Hindlimb muscle (tissue), 1 donor: ENCODE measurements at regions not wholly inside any gene's neighbourhood (a gene's known extent, or its start where the extent isn't known, plus 50 kb on each side); places are given as distances from the start of the nearest gene placed in this dataset.

Experiments used
- DNase-seq: peaks from one replicate; pipeline ENCODE4 v3.0.0-alpha.2; 2013

DNA sequence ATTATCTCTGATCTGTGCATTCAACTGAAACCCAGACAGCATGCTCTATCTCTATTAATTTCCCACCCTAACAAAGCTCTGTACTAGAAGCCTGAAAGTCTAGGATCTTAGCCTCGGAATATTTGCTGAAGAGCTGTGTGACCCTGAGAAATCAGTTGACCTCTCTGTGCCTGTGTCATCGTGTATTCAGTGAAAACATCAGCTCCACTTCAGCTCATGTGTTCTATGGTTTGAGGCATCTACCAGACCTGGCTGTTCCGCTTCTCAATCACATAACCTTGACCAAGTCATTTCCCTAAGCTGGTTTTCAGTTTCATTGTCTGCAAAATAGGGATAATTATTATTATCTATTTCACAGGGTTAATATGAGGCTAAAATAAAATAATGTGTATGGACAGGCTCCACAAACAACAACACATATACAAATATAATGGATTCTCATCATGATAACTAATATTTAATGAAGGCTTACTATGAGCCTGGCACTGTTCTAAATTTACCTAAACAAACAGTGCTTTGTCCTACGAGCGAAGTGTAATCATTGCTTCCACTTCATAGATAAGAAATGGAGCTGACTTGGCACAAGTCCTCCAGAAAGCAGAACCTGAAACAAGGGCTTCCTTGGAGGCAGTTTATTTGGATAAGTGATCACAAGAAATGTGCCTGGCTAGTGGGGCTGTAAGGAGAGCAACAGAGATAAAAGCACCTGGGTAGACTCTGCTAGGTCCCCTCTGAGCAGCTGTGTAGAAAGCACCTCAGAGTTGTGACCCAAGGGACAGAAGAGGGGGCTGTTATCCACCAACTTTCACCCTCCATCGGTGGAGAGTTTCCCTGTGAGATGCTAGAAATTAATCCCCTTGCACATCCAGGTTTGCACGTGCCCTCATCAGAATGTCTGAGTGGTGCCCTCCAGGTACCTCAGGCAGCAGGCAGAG, 356.9 kb downstream of the RAB28 start:
- DNase-seq, result no peak

DNA sequence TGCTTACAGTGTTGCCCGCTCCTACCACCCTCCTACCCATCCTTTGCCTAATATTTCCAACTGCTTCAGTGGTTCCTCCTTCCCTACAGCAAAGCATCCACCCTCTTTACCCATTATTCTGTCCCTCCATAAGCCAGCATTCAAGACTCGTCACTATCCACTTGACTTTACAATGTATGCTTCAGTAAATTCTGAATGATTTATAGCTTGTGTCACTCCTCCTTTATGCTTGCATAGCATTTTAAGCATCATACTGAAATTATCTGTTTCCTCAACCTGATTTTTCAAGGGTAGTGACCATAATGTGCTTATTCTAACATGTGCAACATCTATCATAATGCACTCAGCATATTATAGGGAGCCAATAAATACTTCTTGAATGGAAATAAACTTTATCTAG, 365.5 kb downstream of the RAB28 start:
- DNase-seq, result no peak

DNA sequence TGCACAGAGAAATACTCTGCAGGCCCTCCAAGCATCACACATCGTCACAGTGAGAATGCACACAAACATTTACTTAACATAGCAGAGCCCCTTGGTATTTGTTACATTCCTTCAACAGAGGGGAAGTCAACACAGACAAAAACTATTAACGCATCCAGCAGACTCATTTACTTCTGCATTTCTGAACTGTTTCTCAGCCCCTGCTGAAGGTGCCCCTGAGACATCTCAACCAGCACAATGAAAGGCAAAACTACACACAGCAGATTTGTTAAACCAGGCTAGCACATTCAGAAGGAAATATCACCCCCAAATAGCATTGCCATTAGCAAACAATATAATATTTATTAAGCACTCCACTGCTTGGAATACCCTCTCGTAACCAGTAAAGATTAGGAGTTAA, 367.0 kb downstream of the RAB28 start:
- no peak for DNase-seq

DNA sequence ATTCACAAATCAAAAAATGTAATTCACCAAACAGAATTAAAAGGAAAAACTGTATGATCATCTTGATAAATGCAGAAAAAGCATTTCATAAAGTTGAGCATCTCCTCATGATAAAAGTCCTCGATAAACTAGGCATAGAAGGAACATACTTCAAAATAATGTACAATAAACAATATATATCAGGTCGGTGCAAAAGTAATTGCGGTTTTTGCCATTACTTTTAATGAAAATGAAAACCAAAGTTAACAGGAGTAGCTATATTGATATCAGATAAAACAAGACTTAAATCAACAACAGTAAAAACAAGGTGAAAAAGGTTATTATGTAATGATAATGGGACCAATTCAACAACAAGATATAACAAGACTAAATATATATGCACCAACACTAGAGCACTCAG, 372.1 kb downstream of the RAB28 start:
- DNase-seq, result no peak

DNA sequence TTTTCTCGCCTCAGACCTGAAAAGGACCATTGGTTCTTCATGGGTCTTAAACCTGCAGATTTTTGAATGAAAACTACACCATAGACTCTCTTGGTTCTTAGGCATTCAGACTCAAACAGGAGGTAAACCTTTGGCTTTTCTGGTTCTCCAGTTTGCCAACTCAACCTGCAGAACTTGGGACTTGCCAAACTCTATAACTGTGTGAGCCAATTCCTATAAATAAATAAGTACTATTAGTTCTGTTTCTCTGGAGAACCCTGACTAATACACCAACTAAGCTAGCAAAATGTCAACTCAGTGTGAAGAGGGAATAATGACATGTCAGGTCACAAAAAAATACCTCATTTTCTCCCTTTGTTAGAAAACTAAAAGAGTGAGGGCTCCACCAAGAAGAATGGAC, 374.6 kb downstream of the RAB28 start:
- no peak for DNase-seq

DNA sequence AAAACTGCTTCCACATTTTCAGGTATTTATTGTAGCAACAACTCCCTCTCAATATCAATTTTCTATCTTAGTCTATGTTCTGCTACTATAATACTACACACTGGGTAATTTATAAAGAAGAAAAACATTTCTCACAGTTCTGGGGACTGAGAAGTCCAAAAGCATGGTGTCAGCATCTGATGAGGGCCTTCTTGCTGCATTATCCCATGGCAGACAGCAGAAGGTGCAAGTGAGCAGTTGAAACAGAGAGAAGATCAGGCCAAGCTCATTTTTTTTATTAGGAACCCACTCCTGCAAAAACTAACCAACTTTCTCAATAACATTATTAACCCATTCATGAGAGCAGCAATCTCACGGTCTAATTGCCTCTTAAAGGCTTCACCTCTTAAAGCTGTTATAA, 376.0 kb downstream of the RAB28 start:
- DNase-seq, result no peak

DNA sequence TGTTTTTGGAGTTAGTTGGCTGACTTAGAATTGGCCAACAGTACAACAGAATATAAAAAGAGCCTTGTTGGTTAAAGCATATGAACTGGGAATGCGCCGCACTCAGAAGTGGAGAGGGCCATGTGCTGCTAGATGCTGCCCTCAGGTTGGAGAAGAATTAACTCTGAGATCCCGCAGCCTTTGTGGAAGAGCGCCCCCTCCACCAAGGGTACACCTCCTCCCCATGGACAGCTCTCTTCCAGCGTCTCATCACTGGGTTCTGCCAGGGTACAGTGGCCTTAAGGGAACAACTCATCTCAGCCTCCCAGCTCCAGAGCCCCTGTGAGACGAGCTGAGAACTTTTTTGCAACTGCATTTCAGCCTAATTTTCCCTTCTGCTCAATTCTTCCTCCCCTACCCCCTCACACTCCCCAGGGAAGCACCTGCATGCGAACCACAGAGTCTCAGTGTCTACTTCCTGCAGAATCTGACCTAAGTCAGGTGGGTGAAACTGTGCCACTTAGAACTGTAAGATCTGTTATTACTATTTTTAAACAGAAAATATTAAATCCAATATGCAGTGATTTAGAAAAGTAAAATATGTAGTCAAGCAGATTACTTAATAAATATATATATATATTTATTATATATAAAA, 380.6 kb downstream of the RAB28 start:
- DNase-seq, result no peak

DNA sequence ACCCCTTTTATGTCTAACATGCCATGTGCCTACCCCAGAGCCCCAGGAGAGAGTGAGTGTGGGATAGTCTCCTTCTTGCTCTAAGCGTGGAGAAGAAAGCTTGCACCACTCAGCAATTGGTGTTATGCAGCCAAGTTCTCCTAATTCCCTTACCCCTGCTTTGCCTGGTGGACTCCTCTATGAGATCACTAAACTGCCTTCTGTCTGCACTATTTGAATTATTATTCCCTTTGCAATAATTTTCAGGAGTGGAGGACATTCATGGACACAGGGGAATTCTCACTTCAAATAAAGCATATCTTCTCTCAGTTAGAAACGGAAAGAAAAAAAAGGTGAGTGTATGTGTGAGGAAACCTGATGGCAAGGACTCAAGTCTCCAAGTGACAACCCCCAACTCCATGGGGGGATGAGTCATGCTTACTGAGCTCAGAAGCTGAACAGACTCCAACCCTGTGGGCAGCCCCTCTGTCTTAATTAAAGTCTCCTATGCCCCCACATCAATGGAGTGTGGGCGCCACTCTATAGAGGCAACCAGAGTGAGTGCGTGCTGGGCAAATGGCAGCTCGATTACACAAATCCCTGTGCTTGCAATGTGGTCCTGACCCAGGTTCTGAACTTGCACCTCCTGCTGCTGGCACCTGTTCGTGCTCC, 381.9 kb downstream of the RAB28 start:
- no peak for DNase-seq

DNA sequence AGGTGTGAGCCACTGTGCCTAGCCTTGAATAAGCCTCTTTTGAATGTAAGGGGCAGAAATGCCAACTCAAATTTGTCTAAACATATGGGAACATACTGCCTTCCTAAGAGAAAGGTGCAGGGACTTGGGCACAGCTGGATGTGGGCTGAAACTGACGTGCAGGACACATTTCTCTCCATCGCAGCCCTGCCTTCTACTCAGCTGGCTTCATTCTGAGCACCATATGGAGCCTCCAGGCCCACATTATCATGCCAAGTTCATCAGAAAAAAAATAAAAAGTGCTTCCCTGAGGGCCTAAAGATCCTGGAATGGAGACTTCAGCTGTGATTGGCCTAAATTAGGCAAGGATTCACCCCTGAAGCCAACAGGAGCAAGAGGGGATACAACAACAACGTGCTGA, 386.2 kb downstream of the RAB28 start:
- DNase-seq, result no peak

DNA sequence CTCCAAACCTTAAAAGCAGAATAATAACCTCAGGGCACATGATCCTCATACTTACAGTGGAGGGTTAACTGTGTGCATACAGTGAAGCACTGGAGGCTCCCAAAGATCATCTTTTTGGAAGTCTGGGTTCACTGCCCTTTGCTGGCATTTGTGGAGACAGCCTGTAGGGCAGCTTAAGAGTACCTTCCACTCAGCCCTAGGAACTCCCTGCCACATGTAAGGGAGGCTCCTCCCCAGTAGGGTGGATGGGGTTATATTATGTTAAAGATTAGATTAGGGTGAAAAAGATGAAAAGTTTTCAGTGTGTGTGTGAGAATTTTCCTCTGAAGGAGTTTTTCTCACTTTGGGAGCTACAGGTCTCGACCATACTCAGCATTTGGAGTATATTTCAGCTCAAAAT, 388.4 kb downstream of the RAB28 start:
- no peak for DNase-seq

DNA sequence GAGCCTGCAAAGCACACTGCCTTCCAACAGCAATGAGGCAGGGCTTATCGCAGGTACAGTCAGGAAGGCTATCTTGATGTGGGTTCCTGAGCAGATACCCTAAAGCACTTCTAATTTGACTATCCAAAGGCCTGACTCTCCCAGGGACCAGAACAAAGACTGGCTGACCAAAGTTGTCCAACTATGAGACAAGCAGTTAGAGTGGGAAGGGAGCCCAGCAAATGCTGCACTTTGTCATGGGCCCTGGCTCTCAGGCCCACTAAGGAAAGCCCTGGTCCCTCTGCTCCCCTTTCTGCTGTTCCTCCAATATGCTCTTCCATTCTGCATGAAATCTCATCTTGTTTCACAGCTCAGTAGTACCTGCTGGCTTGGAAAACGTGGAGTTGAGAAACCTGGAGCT, 391.0 kb downstream of the RAB28 start:
- DNase-seq, result no peak

DNA sequence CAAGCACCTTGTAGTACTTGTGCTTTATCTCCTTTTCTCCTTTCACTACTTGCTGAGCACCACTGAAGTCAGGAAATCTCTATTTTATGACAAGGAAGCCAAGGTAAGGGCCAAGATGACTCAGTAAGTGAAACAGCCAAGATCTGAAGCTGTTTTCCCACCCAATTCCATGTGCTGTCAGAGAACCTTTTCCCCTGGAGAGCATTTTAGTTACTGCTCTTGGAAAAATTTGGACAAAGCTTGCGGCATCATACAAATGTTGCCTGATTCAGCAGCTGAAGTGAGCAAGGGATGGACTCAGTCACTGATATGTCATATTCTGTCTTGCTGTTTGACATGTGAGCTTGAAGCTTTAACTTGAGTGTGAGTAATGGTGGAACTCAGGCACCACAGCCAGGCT, 391.4 kb downstream of the RAB28 start:
- DNase-seq, result peak; percentile 50

DNA sequence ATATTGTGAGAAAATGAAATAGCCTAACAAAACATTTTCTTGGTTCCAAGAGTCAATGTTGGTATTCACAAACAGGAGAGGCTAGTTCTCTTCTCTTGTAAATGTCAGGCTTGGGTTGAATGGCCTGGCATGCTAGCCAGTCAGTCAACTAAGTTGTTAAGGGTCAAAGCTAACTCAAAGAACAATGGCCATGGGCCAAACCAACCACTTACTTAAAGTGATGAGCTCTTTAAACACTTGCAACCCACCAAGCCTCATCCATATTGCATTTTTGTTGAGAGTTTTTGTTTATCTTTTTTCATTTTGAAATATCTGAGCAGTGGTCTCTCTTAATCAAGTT, 394.5 kb downstream of the RAB28 start:
- no peak for DNase-seq

DNA sequence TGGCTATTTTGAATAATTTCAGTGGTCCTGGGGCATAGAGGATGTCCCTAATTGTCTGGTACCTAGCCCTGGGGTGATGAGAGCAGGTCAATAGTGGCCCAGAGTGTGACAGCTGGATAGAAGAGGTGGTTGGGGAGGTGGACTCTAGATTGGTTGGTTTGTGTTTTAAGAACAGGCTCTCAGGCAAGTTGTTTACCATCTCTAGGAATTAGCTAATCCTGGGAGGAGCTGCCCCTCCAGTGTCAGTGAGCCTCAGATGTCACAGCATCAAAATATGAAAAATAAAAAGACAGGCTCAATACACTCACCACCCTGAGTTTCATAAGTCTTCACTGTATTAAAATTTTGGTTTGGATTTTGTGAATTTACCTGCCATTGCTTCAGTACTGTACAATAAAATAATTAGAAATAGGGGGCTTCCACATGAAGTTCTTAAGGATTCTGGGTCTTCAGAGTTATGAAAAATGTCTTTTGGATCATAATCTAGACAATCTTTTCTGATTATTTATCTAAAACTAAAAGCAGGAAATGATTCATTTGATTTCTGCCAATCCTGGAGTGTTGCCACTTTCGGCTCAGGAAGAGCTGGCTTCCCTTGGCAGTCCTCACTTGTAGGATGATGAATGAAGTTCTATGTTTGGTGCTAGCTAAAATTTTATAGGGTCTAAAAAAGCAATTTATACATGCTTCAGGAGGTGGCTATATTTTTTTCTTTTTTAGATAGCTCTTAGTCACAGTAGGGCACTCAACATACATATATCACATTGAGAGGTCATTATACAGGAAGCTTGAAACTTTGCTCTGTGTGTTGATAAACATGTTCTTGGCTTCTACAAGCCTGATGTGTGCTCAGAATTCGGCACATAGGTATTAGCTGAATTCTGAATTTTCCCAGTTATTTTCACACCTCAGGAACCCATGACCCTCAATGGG, 395.1 kb downstream of the RAB28 start:
- DNase-seq, result no peak

DNA sequence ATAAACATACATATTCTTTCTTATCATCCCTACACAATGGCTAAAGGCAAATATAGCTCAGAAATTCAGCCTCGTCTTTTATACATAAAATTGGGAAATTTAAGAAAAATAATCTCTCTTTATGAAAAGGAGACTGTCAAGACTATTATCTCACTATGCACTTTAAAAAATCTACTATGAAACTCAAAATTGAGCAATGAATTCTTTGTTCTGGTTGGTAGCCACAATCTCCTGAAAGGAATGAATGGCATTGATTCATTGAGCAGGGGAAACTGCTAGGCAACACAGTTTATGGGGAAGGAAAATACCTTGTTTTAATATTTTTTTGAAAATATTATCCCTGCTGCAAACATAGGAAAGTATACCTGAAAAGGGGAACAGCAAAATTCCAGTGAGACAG, 397.1 kb downstream of the RAB28 start:
- DNase-seq, result no peak

DNA sequence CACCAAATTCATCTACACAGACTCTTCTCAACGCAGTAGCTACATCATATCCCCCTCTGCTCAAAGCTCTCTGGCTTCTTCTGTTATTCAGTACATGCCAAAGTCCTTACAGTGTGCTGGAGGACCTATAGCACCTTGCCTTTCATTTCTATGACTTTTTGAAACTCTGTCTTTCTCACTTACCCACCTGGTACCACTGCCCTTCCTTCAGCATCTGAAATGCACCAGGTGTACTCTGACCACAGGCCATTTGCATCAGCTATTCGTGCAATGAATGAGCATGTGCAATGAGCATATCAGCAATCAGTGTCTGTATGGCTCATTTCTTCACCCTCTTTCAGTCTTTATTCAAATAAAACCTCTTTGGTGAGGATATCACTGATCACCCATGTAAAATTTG, 399.9 kb downstream of the RAB28 start:
- DNase-seq, result no peak

DNA sequence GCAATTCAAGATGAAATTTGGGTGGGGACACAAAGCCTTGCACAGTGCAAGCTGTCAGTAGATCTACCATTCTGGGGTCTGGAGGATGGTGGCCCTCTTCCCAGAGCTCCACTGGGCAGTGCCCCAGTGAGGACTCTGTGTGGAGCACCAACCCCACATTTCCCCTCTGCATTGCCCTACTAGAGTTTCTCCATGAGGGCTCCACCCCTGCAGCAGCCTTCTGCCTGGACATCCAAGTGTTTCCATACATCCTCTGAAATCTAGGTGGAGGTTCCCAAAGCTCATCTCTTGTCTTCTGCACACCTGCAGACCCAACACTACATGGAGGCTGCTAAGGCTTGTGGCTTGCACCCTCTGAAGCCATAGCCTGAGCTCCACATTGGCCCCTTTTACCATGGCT, 402.3 kb downstream of the RAB28 start:
- DNase-seq, result no peak

DNA sequence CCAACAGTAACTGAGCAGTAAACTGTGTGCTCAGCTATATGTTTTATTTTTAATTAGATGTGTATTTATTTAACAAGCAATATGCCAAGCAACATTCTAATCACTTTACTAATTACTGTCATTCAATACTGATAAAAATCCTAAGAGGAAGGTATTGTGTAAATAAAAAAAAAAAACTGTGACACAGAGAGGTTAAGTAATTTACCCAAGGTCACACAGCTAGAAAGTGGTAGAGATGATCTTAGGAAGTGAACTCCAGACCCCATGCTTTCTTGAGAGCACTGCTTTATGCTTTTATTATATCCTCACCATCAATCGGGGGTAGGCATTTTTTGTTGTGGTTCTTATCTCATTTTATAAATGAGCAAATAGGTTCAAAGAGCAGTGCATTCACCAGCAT, 417.1 kb downstream of the RAB28 start:
- DNase-seq, result no peak

DNA sequence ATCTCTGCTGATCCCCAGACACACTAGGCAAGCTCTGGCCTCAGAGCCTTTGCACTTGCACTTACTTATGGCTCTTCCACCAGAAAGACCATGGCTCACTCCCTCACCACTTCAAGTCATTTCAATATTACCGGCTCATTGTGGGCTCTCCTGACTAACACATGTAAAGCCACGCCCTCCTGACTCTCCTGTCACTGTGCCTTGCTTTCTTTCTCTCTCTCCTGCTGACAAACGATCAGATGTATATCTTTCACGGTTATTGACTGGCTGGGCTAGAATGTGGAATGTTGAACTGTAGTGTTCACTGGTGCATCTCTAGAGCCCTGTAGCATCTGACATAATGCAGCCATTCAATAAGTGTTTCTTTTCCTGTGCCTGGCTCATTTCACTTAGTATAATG, 425.1 kb downstream of the RAB28 start:
- no peak for DNase-seq

DNA sequence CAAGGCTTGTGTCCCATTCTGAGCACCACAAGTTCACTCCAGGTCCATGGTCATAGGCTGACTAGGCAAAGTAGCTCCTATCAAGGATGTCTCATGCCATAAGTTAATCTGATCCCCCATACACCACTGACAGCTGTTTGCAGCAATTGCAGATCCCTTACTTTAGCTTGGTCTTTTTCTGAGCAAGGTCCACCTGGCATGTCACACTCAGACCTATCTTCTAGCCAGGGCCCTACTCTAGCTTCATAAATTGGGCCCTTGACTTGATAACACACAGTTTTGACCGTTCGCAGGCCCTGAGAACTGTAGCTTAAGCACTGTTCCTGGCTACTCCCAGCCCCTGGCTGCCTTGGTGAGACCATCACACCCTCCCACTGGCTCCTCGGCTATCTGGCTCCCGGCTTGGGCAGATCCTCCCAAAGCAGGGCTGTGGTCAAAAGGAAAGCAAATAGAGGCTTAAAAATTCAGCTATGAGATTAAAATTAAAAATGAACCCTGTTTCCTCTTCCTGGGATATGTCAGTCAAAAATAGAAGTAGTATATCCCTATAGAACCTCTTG, 427.4 kb downstream of the RAB28 start:
- no peak for DNase-seq

DNA sequence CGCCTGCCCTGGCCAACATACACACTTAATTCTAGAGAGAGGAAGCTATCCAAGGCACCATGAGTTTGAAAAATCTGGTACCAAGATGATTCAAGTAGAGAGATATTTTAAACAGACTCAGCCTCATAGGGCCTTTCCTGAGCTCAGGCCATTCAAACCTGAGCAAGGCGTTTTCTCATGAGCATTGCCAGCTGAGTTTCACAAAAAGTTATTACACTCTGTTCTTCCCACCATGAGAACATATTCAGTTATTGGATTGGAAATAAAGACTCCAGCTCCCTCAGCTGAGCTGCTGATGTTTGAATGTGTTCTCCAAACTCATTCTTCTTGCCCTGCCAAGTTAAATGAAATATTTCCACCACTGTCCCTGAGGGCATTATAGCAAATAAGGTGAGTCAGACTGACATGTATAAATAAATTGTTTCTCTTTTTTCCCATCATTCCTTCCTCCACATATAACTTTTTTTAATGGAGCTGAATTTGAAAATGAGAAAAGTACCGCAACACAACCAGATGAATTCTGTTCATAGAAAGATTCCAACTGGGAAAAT, 429.6 kb downstream of the RAB28 start:
- no peak for DNase-seq

DNA sequence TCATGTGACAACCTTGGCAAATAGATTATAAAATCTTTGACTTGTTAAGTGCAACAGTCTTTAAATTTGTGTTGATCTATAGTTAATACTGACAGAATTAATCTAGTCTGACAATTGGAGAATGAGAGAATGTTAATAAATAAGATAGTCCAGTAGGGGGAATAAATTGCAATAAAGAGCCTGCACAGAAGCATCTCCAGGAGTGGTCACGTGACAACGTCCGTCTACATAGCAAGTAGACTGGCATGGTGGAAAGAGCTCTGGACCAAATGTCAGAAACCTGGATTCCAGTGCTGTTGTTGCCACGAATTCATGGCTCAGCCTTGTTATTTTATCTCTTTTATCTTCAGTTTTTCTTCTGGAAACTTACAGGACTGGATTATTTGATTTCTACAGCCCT, 436.5 kb downstream of the RAB28 start:
- no peak for DNase-seq
